ENCODE measurements at regions not wholly inside any gene's neighbourhood (a gene's known extent, or its start where the extent isn't known, plus 50 kb on each side); places are given as distances from the start of the nearest gene placed in this dataset.

DNA sequence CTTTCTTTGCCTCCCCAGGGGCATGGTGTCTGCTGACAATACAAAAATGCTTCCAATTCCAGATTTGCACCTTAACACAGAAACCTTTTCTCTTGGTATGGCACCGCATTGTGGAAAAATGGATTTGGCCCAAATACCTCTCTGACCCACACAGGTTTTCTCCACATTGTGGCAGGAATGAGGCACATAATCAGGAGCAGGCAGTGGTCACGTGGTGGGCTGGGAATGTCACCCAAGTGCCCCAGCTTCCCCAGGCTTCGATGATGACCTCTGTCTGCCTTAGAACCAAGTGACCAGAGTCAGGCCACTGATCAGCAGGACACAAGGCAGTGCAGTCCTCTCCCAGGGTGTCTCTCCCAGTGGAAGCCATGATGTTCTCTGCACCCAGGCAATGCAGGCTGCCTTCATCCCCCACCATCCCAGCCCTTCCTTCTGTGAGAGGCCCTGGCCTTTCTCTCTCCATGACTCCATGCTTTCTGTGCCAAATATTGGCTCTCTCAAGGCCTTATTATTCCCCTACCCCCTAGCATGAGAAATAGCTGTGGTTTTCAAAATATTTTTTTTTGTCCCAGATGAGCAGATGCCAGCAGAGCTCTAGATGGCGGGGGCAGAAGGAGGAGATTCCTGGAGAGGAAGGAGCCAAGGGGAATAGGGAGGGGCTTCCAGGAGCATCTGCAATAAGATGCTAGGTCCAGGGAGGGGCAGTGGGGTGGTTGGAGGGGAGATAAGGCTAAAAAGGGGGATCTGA is 198.9 kb downstream of the ACKR3 start:
- Histone ChIP-seq H3K4me3 (no peak overlapping the region), H3K36me3 (ENCODE audit: low read depth) (no peaks in the 10 kb centered on the region), H3K9me3 (no peaks in the 10 kb centered on the region), H3K4me1 (ENCODE audit: low read depth) (no peaks in the 10 kb centered on the region)
- TF ChIP-seq CTCF (IDR thresholded peaks at IDR 0.05): no peak
- intact Hi-C loops (cut with DNase I, micrococcal nuclease): no loop called here
- no peak for ATAC-seq
- DNase-seq: no peak

- no peaks in the 10 kb centered on the region for H3K4me1 ChIP-seq (ENCODE audit: low read depth)
- no peaks in the 10 kb centered on the region for H3K36me3 ChIP-seq (ENCODE audit: low read depth)
- intact Hi-C loops (cut with DNase I, micrococcal nuclease): no loop called here
- no peak overlapping the region for H3K4me3 ChIP-seq
- H3K9me3 ChIP-seq: no peaks in the 10 kb centered on the region
- DNase-seq (no peak), ATAC-seq (no peak)
- no peak for TF ChIP-seq CTCF (IDR thresholded peaks at IDR 0.05)
Observed at GRCh38 chr2:236769981-236770671, 200.5 kb downstream of the ACKR3 start.

- intact Hi-C loops (cut with DNase I, micrococcal nuclease): no loop called here
- no peak for ATAC-seq
- Histone ChIP-seq H3K4me3 (no peak overlapping the region), H3K4me1 (ENCODE audit: low read depth) (no peaks in the 10 kb centered on the region), H3K9me3 (no peaks in the 10 kb centered on the region), H3K36me3 (ENCODE audit: low read depth) (no peaks in the 10 kb centered on the region)
- no peak for DNase-seq
- no peak for TF ChIP-seq CTCF (IDR thresholded peaks at IDR 0.05)
Observed at GRCh38 chr2:236772220-236772837, 202.7 kb downstream of the ACKR3 start.

GRCh38 chr2:236773206-236773605 is 203.6 kb downstream of the ACKR3 start:
- no peaks in the 10 kb centered on the region for H3K9me3 ChIP-seq
- ATAC-seq (no peak), DNase-seq (no peak)
- intact Hi-C loops (cut with DNase I, micrococcal nuclease): no loop called here
- TF ChIP-seq CTCF (IDR thresholded peaks at IDR 0.05): no peak
- H3K4me3 ChIP-seq: no peak overlapping the region
- H3K36me3 ChIP-seq (ENCODE audit: low read depth): no peaks in the 10 kb centered on the region
- H3K4me1 ChIP-seq (ENCODE audit: low read depth): no peaks in the 10 kb centered on the region

GRCh38 chr2:236774171-236774570 is 204.5 kb downstream of the ACKR3 start:
- DNase-seq (no peak), ATAC-seq (no peak)
- no peaks in the 10 kb centered on the region for H3K36me3 ChIP-seq (ENCODE audit: low read depth)
- no peaks in the 10 kb centered on the region for H3K9me3 ChIP-seq
- no peak for TF ChIP-seq CTCF (IDR thresholded peaks at IDR 0.05)
- H3K4me3 ChIP-seq: no peak overlapping the region
- H3K4me1 ChIP-seq (ENCODE audit: low read depth): no peaks in the 10 kb centered on the region
- intact Hi-C loops (cut with DNase I, micrococcal nuclease): no loop called here

All from mucosa of descending colon (tissue), 3 donors.